ENCODE measurements at regions not wholly inside any gene's neighbourhood (a gene's known extent, or its start where the extent isn't known, plus 50 kb on each side); places are given as distances from the start of the nearest gene placed in this dataset.

DNA sequence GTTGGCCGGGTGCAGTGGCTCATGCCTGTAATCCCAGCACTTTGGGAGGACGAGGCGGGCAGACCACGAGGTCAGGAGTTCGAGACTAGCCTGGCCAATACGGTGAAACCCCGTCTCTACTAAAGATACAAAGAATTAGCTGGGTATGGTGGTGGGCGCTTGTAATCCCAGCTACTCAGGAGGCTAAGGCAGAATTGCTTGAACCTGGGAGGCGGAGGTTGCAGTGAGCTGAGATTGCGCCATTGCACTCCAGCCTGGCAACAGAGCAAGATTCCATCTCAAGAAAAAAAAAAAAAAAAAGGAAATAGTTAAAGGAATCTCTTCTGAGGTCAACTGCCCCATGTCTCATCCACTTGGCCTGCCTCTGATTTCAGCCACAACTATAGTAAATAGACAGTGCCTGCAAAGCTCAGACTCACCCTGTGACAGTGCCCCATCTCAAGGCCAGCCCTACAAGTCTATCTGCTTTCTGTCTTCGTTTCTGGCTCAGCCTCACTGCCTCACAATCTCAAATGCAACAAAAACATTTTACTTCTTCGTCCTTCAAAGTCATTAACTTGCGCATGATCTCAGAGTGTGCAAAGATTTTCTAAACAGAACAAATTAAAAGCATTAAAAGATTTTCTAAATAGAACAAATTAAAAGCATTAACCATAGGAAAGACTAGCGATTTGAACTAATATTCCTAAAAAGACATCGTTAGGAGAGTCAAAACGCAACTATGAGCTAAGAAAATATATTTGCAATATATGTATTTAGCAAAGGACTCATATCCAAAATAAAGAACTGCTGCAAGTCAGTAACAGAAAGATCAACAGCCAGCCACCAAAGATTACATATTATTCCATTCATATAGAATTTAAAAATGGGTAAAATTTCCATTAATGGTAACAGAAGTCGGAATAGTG, 65.0 kb upstream of the PRDX6 start (continued):
- TF ChIP-seq, protein P1, sequence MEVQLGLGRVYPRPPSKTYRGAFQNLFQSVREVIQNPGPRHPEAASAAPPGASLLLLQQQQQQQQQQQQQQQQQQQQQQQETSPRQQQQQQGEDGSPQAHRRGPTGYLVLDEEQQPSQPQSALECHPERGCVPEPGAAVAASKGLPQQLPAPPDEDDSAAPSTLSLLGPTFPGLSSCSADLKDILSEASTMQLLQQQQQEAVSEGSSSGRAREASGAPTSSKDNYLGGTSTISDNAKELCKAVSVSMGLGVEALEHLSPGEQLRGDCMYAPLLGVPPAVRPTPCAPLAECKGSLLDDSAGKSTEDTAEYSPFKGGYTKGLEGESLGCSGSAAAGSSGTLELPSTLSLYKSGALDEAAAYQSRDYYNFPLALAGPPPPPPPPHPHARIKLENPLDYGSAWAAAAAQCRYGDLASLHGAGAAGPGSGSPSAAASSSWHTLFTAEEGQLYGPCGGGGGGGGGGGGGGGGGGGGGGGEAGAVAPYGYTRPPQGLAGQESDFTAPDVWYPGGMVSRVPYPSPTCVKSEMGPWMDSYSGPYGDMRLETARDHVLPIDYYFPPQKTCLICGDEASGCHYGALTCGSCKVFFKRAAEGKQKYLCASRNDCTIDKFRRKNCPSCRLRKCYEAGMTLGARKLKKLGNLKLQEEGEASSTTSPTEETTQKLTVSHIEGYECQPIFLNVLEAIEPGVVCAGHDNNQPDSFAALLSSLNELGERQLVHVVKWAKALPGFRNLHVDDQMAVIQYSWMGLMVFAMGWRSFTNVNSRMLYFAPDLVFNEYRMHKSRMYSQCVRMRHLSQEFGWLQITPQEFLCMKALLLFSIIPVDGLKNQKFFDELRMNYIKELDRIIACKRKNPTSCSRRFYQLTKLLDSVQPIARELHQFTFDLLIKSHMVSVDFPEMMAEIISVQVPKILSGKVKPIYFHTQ (CRISPR knock-in tag; IDR thresholded peaks at IDR 0.05) = no peak

DNA sequence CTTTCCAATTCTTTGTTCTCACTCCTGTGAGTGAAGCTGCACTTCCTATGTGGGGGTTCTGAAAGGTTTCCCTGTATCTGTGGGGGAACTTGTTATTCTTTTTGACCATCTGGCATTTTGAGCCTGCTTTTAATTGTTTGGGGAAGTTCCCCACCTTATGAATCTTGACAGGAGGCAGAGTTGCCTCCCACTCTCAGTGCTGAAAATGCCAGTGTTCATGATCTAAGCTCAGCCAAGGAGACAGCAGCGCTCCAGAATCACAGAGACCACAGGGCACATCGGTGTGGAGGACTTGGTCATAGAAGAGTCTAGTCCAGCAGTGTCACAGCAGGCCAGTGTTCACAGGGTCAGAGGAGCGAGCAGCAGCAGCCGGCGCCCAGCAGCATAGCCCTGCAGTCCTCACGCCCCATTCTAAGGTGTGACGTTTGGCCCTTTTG, 63.8 kb upstream of the PRDX6 start:
- Mint-ChIP-seq H3K4me3 (no peak overlapping the region), H3K27ac (no peak overlapping the region), H3K36me3 (peaks cover 7% of the 10 kb centered on the region; the same call in 1 of the 2 replicates), H3K4me1 (peaks cover 3% of the 10 kb centered on the region), H3K27me3 (ENCODE audit: low read depth) (no peaks in the 10 kb centered on the region), H3K9me3 (no peaks in the 10 kb centered on the region)
- ATAC-seq = no peak
- TF ChIP-seq, protein P2, sequence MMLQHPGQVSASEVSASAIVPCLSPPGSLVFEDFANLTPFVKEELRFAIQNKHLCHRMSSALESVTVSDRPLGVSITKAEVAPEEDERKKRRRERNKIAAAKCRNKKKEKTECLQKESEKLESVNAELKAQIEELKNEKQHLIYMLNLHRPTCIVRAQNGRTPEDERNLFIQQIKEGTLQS (CRISPR knock-in tag; conservative IDR thresholded peaks at IDR 0.05) = no peak
- TF ChIP-seq, protein P3, sequence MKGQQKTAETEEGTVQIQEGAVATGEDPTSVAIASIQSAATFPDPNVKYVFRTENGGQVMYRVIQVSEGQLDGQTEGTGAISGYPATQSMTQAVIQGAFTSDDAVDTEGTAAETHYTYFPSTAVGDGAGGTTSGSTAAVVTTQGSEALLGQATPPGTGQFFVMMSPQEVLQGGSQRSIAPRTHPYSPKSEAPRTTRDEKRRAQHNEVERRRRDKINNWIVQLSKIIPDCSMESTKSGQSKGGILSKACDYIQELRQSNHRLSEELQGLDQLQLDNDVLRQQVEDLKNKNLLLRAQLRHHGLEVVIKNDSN (CRISPR knock-in tag; IDR thresholded peaks at IDR 0.05) = no peak
- TF ChIP-seq TCF7 (CRISPR knock-in tag; IDR thresholded peaks at IDR 0.05; ENCODE audit: low read depth) = no peak
- TF ChIP-seq, protein P4, sequence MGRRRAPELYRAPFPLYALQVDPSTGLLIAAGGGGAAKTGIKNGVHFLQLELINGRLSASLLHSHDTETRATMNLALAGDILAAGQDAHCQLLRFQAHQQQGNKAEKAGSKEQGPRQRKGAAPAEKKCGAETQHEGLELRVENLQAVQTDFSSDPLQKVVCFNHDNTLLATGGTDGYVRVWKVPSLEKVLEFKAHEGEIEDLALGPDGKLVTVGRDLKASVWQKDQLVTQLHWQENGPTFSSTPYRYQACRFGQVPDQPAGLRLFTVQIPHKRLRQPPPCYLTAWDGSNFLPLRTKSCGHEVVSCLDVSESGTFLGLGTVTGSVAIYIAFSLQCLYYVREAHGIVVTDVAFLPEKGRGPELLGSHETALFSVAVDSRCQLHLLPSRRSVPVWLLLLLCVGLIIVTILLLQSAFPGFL (CRISPR knock-in tag; IDR thresholded peaks at IDR 0.05; ENCODE audit: borderline replicate concordance) = no peak
- CTCF ChIA-PET = interaction anchor here (1.1 kb wide), 1 partner anchor 17 kb away, joined by 3 read pairs; no protein-coding TSS in a partner anchor
- no peak for DNase-seq (ENCODE audit: low spot score)
- POLR2A ChIA-PET = no interaction called here

DNA sequence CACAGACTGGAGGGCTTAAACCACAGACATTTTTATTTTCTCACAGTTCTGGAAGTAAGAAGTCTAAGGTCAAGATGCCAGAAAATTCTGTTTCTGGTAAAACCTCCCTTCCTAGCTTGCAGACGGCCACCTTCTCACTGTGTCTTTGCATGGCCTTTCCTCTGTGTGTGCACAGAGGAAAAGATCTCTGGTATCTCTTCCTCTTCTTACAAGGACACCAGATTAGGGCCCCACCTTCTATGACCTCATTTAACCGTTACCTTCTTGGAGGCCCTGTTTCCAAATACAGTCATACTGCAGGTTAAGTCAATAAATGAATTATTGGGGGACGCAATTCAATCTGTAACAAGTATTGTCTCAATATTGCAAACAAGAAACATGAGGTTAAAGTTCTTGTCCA, 63.0 kb upstream of the PRDX6 start:
- Mint-ChIP-seq H3K27ac (no peak overlapping the region), H3K4me3 (no peak overlapping the region), H3K36me3 (peaks cover 11% of the 10 kb centered on the region), H3K27me3 (ENCODE audit: low read depth) (no peaks in the 10 kb centered on the region), H3K9me3 (no peaks in the 10 kb centered on the region), H3K4me1 (peaks cover 5% of the 10 kb centered on the region)
- ATAC-seq (no peak), DNase-seq (ENCODE audit: low spot score) (no peak)
- TF ChIP-seq, protein P5, sequence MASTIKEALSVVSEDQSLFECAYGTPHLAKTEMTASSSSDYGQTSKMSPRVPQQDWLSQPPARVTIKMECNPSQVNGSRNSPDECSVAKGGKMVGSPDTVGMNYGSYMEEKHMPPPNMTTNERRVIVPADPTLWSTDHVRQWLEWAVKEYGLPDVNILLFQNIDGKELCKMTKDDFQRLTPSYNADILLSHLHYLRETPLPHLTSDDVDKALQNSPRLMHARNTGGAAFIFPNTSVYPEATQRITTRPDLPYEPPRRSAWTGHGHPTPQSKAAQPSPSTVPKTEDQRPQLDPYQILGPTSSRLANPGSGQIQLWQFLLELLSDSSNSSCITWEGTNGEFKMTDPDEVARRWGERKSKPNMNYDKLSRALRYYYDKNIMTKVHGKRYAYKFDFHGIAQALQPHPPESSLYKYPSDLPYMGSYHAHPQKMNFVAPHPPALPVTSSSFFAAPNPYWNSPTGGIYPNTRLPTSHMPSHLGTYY (CRISPR knock-in tag; IDR thresholded peaks at IDR 0.05) = no peak
- TF ChIP-seq, protein P6, sequence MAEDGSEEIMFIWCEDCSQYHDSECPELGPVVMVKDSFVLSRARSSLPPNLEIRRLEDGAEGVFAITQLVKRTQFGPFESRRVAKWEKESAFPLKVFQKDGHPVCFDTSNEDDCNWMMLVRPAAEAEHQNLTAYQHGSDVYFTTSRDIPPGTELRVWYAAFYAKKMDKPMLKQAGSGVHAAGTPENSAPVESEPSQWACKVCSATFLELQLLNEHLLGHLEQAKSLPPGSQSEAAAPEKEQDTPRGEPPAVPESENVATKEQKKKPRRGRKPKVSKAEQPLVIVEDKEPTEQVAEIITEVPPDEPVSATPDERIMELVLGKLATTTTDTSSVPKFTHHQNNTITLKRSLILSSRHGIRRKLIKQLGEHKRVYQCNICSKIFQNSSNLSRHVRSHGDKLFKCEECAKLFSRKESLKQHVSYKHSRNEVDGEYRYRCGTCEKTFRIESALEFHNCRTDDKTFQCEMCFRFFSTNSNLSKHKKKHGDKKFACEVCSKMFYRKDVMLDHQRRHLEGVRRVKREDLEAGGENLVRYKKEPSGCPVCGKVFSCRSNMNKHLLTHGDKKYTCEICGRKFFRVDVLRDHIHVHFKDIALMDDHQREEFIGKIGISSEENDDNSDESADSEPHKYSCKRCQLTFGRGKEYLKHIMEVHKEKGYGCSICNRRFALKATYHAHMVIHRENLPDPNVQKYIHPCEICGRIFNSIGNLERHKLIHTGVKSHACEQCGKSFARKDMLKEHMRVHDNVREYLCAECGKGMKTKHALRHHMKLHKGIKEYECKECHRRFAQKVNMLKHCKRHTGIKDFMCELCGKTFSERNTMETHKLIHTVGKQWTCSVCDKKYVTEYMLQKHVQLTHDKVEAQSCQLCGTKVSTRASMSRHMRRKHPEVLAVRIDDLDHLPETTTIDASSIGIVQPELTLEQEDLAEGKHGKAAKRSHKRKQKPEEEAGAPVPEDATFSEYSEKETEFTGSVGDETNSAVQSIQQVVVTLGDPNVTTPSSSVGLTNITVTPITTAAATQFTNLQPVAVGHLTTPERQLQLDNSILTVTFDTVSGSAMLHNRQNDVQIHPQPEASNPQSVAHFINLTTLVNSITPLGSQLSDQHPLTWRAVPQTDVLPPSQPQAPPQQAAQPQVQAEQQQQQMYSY (CRISPR knock-in tag; IDR thresholded peaks at IDR 0.05) = no peak
- TF ChIP-seq MXD4 (CRISPR knock-in tag; IDR thresholded peaks at IDR 0.05; ENCODE audit: borderline replicate concordance) = no peak
- ChIA-PET CTCF (interaction anchor here (1.1 kb wide), 1 partner anchor 16 kb away, joined by 3 read pairs; no protein-coding TSS in a partner anchor), POLR2A (no interaction called here)

Measured in WTC11 (cell line).